CD14-positive monocyte (primary cell): ENCODE measurements at regions not wholly inside any gene's neighbourhood (a gene's known extent, or its start where the extent isn't known, plus 50 kb on each side); places are given as distances from the start of the nearest gene placed in this dataset.

Experiments
- DNase-seq, 3 donors: peaks; one replicate each; pipeline ENCODE4 v3.0.0-alpha.2; 2011 to 2022
- H2AFZ ChIP-seq: 2 replicates; pipeline ENCODE4 v1.6.0; 2012; ENCODE audit warnings: mild to moderate bottlenecking, low read depth, low read length, inconsistent platforms; ENCODE audit not compliant: insufficient read depth, poor library complexity, severe bottlenecking
- H3K27ac ChIP-seq, 2 donors: 1 replicate in 1 of 2; 2 replicates in 1 of 2; pipeline ENCODE4 v1.5.1; 2012 to 2013; ENCODE audit warnings: low read length in 2 of 2, control low read depth in 1 of 2, inconsistent platforms in 1 of 2, low read depth in 1 of 2, mild to moderate bottlenecking in 1 of 2
- H3K27me3 ChIP-seq, 2 donors: one replicate each; pipeline versions ENCODE4 v1.6.0 to v1.6.1; 2011 to 2013; ENCODE audit warnings: low read length in 2 of 2; ENCODE audit not compliant: control insufficient read depth in 2 of 2, insufficient read depth in 2 of 2
- H3K36me3 ChIP-seq, 2 donors: replicated peaks in 1 of 2; 1 replicate in 1 of 2; 2 replicates in 1 of 2; pipeline versions ENCODE4 v1.5.1 to v1.6.1; 2012 to 2013; ENCODE audit warnings: low read length in 2 of 2, control low read depth in 1 of 2, inconsistent platforms in 1 of 2, mild to moderate bottlenecking in 1 of 2; ENCODE audit not compliant: insufficient read depth in 2 of 2, control insufficient read depth in 1 of 2
- H3K4me1 ChIP-seq, 2 donors: 1 replicate in 1 of 2; 2 replicates in 1 of 2; pipeline versions ENCODE4 v1.5.1 to v1.6.1; 2012 to 2013; ENCODE audit warnings: low read length in 2 of 2, control low read depth in 1 of 2, inconsistent platforms in 1 of 2, mild to moderate bottlenecking in 1 of 2, moderate library complexity in 1 of 2; ENCODE audit not compliant: insufficient read depth in 2 of 2, control insufficient read depth in 1 of 2
- H3K4me2 ChIP-seq: replicated peaks from 2 replicates; pipeline ENCODE3; 2012; ENCODE audit warnings: low read length, moderate library complexity, mild to moderate bottlenecking; ENCODE audit not compliant: poor library complexity, severe bottlenecking; ENCODE audit errors: extremely low read depth
- H3K4me3 ChIP-seq, 3 experiments: fragments of 200-600 bp in 1 of 3; sonication (generic) in 1 of 3; replicated peaks in 1 of 3; 1 replicate in 2 of 3; 2 replicates in 1 of 3; pipeline ENCODE4 v1.5.1; 2011 to 2013; ENCODE audit warnings: low read length in 3 of 3, mild to moderate bottlenecking in 3 of 3, control low read depth in 2 of 3, low read depth in 2 of 3, inconsistent platforms in 1 of 3, moderate library complexity in 1 of 3
- H3K79me2 ChIP-seq: 2 replicates; pipeline ENCODE4 v1.6.0; 2012; ENCODE audit warnings: mild to moderate bottlenecking, control low read depth, inconsistent platforms, low read length, moderate library complexity; ENCODE audit not compliant: insufficient read depth
- H3K9ac ChIP-seq: 2 replicates; pipeline ENCODE4 v1.6.0; 2017; ENCODE audit warnings: low read length, mild to moderate bottlenecking; ENCODE audit not compliant: insufficient read depth, poor library complexity, severe bottlenecking
- H3K9me3 ChIP-seq, 2 donors: replicated peaks in 1 of 2; 1 replicate in 1 of 2; 2 replicates in 1 of 2; pipeline versions ENCODE4 v1.5.1 to v1.6.1; 2012 to 2013; ENCODE audit warnings: low read length in 2 of 2, control low read depth in 1 of 2; ENCODE audit not compliant: control insufficient read depth in 1 of 2, insufficient read depth in 1 of 2
- H4K20me1 ChIP-seq: 2 replicates; pipeline ENCODE4 v1.6.0; 2012; ENCODE audit warnings: mild to moderate bottlenecking, low read length, control low read depth, moderate library complexity; ENCODE audit not compliant: insufficient read depth
- H3K27ac Mint-ChIP-seq, 7 donors: one replicate each; pipeline ENCODE4 v1.8.0; 2020; ENCODE audit warnings: mild to moderate bottlenecking in 7 of 7, mixed read lengths in 7 of 7, moderate library complexity in 6 of 7, inconsistent platforms in 2 of 7
- H3K27me3 Mint-ChIP-seq, 3 donors: one replicate each; pipeline ENCODE4 v1.8.0; 2021 to 2022; ENCODE audit warnings: low read depth in 3 of 3, mild to moderate bottlenecking in 3 of 3, mixed read lengths in 3 of 3, moderate library complexity in 3 of 3, inconsistent platforms in 1 of 3
- H3K36me3 Mint-ChIP-seq, 2 donors: one replicate each; pipeline ENCODE4 v1.8.0; 2020; ENCODE audit warnings: mixed read lengths in 2 of 2, inconsistent platforms in 1 of 2, mild to moderate bottlenecking in 1 of 2
- H3K4me1 Mint-ChIP-seq: one replicate; pipeline ENCODE4 v1.8.0; 2020; ENCODE audit warnings: mild to moderate bottlenecking, mixed read lengths
- H3K4me3 Mint-ChIP-seq, 2 donors: one replicate each; pipeline ENCODE4 v1.8.0; 2020; ENCODE audit warnings: mild to moderate bottlenecking in 2 of 2, mixed read lengths in 2 of 2, moderate library complexity in 1 of 2
- H3K9me3 Mint-ChIP-seq, 7 donors: one replicate each; pipeline ENCODE4 v1.8.0; 2020 to 2022; ENCODE audit warnings: mixed read lengths in 7 of 7, mild to moderate bottlenecking in 6 of 7, moderate library complexity in 6 of 7, inconsistent platforms in 2 of 7
- WGBS: methylation state at CpG from one replicate; pipeline ENCODE4 v1.1.5; 2013; ENCODE audit warnings: missing lambda C conversion rate; ENCODE audit not compliant: insufficient coverage; 5-methylcytosine and 5-hydroxymethylcytosine counted together
- intact Hi-C, 2 donors: fragments of 100-400 bp; cut with micrococcal nuclease; formaldehyde crosslinking; loops; one replicate each; pipeline versions ENCODE4 v1.15.0 to v1.15.1; 2023
- TF ChIP-seq, protein P1 (sequence below): fragments of 200-600 bp; IDR thresholded peaks from one replicate; pipeline ENCODE4 v1.8.0; 2022; ENCODE audit warnings: antibody characterized with exemption, mild to moderate bottlenecking

DNA sequence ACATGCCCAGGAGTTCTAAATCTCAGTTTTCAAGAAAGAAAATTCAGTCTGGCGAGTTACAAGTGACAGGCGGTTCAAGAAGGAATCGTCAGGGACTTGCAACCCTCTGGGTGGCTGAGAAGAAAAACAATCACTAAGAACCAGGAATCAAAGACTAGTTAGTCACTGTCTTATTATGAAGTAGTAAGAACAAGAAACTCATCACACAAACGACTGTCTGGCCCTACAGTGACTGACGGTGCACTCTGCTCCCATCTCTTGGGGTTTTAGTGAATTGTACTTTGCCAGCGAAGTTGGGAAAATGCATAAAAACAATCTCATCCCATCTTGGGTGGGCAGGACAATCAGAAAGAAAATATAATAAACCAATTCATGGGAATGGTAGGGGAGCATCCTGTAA is 63.7 kb upstream of the SACS start:
- H3K9me3 ChIP-seq = no peaks in the 10 kb centered on the region
- intact Hi-C loops = no loop called here
- H2AFZ ChIP-seq = no peak overlapping the region
- Mint-ChIP-seq H3K4me1 (no peaks in the 10 kb centered on the region), H3K36me3 (no peaks in the 10 kb centered on the region), H3K9me3 (peaks cover 0 to 7% (median 0%) of the 10 kb centered on the region in 7 donors), H3K27me3 (peaks cover 7 to 10% (median 8%) of the 10 kb centered on the region in 3 donors), H3K4me3 (no peak overlapping the region), H3K27ac (no peak overlapping the region)
- H3K36me3 ChIP-seq = no peaks in the 10 kb centered on the region
- TF ChIP-seq, protein P1, sequence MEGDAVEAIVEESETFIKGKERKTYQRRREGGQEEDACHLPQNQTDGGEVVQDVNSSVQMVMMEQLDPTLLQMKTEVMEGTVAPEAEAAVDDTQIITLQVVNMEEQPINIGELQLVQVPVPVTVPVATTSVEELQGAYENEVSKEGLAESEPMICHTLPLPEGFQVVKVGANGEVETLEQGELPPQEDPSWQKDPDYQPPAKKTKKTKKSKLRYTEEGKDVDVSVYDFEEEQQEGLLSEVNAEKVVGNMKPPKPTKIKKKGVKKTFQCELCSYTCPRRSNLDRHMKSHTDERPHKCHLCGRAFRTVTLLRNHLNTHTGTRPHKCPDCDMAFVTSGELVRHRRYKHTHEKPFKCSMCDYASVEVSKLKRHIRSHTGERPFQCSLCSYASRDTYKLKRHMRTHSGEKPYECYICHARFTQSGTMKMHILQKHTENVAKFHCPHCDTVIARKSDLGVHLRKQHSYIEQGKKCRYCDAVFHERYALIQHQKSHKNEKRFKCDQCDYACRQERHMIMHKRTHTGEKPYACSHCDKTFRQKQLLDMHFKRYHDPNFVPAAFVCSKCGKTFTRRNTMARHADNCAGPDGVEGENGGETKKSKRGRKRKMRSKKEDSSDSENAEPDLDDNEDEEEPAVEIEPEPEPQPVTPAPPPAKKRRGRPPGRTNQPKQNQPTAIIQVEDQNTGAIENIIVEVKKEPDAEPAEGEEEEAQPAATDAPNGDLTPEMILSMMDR = no peak
- no peaks in the 10 kb centered on the region for H4K20me1 ChIP-seq
- no peak overlapping the region for H3K9ac ChIP-seq
- no peak overlapping the region for H3K4me2 ChIP-seq
- H3K4me1 ChIP-seq = no peaks in the 10 kb centered on the region
- no CpG with 5 or more reads among the region's 6 CpGs for WGBS
- no peaks in the 10 kb centered on the region for H3K27me3 ChIP-seq
- no peak overlapping the region for H3K4me3 ChIP-seq
- DNase-seq = no peak
- H3K27ac ChIP-seq = no peak overlapping the region
- no peaks in the 10 kb centered on the region for H3K79me2 ChIP-seq

DNA sequence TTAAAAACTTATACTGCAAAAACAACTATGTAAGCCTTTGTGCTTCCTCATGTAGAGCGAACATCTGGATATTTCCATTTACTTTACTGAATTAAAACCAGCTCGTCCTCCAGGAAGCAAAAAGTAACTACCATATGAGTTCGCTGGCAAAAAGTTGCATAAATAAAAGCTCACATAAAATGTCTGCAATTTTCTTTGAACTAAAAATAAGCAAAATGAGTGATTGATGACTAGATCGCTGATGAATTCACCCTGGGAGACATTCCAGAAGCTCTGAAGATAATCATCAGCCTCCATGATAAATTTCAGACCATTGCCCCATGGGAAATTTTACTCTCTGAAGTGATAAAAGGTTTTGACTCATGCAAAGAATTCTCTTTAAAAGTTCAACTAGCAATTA is 67.3 kb upstream of the SACS start:
- H3K27ac ChIP-seq = no peak overlapping the region
- no peaks in the 10 kb centered on the region for H3K79me2 ChIP-seq
- H3K4me1 ChIP-seq = no peaks in the 10 kb centered on the region
- H3K4me3 ChIP-seq = no peak overlapping the region
- no peak for DNase-seq
- Mint-ChIP-seq H3K4me1 (no peaks in the 10 kb centered on the region), H3K27ac (no peak overlapping the region), H3K4me3 (no peak overlapping the region), H3K36me3 (no peaks in the 10 kb centered on the region), H3K9me3 (peaks cover 0 to 1% (median 0%) of the 10 kb centered on the region in 7 donors), H3K27me3 (peaks cover 7 to 11% (median 7%) of the 10 kb centered on the region in 3 donors)
- TF ChIP-seq, protein P1 = no peak
- H3K27me3 ChIP-seq = no peaks in the 10 kb centered on the region
- no peak overlapping the region for H3K4me2 ChIP-seq
- H4K20me1 ChIP-seq = no peaks in the 10 kb centered on the region
- intact Hi-C loops = no loop called here
- no peak overlapping the region for H3K9ac ChIP-seq
- H2AFZ ChIP-seq = no peak overlapping the region
- WGBS = 90% methylated on average over 2 of the region's 4 CpGs
- H3K9me3 ChIP-seq = no peaks in the 10 kb centered on the region
- H3K36me3 ChIP-seq = no peaks in the 10 kb centered on the region
